IPS DF 4.7 (cell line): ENCODE measurements at regions not wholly inside any gene's neighbourhood (a gene's known extent, or its start where the extent isn't known, plus 50 kb on each side); places are given as distances from the start of the nearest gene placed in this dataset.
"Not testable (repeated sequence)": the region's sequence is repeated elsewhere in the genome, so short reads cannot be mapped to it uniquely, and the experiment has no call there.

Source experiments
- DNase-seq: peaks from one replicate; pipeline ENCODE4 v3.0.0-alpha.2; 2013; ENCODE audit warnings: low spot score; ENCODE audit errors: extremely low read depth

- DNase-seq: no peak
Observed at GRCh38 chr14:106776395-106776983, 1250.1 kb downstream of the TMEM121 start.

DNA sequence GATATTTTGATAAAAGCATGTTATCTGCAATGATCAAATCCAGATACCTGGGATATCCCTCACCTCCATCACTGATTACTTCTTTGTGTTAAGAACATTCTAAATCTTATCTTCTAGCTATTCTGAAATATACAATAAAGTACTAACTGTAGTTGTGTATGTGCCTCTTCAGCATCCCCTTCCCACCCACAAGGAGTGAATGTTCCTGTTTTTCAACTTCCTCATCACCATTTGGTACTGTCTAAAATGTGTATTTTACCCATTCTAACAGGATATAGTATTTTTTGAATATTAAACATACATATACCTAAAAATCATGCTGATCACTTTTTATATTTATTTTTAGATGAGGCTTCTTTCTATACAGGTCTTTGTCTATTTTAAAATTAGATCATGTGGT, 1252.6 kb downstream of the TMEM121 start:
- DNase-seq: no peak

DNA sequence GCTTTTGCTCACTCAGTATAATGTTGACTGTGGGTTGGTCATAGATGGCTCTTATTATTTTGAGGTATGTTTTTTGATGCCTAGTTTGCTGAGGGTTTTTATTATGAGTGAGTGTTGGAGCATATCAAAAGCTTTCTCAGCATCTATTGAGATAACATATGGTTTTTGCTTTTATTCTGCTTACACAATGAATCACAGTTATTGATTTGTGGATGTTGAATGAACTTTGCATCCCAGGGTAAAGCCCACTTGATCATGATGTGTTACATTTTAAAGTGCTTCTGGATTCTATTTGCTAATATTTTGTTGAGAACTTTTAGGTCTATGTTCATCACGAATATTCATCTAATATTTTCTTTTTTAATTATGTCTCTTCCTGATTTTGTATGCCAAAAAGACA, 1260.3 kb downstream of the TMEM121 start:
- DNase-seq: no peak

DNA sequence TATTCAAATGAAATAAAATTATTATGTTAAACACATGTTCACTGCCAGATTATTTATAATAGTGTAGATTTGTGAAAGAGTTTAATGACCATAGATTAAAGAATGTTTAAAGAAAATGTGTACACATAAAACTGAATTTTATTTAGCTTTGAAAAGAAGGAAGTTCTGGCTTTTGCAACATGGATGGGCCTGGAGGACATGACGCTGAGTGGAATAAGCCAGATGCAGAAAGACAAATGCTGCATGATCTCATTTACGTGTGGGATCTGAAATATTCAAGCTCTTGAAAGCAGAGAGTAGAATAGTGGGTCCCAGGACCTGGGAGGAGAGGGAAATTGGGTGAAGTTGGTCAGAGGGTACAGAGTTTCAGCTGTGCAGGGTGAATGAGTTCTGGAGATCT, 1261.2 kb downstream of the TMEM121 start:
- no peak for DNase-seq

DNA sequence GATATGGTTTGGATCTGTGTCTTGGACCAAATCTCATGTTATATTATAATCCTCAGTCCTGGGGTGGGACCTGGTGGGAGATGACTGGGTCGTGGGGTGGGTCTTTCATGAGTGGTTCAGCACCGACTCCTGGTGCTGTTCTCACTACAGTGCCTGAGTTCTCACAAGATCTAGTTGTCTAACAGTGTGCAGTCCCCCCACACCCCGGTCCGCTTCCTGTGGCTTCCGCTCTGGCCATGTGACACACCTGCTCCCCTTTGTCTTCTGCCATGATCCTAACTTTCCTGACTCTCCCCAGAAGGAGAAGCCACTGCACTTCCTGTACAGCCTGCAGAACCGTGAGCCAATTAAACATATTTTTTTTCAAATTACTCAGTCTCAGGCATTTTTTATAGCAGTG, 1262.2 kb downstream of the TMEM121 start:
- DNase-seq: no peak

DNA sequence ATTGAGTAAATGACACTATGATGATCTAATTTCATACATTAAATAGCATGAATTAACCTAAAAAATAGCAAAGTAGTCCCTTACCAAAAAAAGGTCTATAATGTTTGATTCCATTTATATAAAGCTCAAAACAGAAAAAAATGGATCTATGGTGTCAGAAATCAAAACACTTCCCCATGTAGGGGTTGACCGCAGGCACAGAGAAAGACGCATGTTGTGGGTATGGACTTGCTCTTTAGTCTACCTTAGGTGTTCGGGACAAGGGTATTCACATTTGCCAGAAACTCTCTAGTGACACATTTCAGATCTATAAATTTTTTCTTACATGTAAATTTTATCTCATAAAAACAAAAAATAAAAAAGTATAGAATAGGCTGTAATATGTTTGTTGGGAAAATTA, 1262.9 kb downstream of the TMEM121 start:
- no peak for DNase-seq

DNA sequence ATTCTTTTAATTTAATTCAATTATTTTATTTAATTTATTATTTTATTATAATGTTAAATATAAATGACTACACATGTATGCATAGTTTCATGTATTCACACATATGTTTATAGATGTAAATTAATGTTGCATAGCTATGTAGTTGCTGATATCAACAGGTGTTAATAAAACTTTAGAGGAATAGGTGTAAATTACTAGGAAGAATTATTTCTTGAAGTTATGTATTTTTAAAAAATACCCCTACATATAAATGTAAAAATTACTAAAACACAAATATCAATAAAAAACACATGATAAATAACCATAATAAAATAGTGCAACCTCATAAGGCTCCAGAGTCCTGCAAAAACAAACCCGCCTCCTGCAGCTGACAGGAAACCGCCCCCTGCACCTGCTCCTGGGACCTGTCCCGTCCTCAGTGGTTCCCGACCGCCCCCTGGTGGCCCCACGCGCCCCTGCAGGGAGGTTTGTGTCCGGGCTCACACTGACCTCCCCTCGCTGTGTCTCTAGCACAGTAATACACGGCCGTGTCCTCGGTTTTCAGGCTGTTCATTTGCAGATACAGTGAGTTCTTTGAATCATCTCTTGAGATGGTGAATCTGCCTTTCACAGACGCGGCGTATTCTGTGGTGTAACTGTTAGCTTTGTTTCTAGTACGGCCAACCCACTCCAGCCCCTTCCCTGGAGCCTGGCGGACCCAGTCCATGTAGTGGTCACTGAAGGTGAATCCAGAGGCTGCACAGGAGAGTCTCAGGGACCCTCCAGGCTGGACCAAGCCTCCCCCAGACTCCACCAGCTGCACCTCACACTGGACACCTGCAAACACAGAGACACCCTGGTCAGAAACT, 1264.0 kb downstream of the TMEM121 start:
- no peak for DNase-seq

DNA sequence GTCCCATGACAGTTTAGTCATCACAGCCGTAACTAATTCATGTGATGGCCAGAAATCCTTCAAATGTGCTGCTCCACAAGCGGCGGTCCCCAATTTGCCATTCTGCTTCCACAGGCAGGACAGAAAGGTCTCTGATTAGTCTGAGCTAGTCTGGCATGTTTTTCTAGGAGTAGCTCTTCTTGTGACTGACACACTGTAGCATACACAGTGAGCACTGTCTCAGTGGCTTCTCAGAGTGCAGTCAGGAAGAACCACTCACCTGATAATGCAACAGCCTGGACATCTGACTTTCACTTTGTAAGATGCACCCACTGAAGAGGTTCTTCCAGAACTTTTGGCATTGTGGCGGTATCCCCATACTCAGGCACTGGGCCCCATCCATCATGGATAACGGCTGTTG, 1266.2 kb downstream of the TMEM121 start:
- DNase-seq: no peak

DNA sequence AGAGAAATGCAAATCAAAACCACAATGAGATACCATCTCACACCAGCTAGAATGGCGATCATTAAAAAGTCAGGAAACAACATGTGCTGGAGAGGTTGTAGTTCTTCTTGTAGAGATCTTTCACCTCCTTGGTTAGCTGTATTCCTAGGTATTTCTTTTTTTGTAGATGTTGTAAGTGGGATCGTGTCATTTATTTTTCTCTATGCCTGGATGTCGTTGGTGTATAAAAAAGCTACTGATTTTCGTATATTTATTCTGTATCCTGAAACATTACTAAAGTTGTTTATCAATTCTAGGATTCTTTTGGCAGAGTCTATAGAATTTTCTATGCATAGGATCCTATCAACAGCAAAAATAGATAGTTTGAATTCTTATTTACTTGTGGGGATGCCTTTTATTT, 1271.8 kb downstream of the TMEM121 start:
- not testable (repeated sequence) for DNase-seq

GRCh38 chr14:106802413-106803364, 1276.3 kb downstream of the TMEM121 start:
- DNase-seq: no peak

DNA sequence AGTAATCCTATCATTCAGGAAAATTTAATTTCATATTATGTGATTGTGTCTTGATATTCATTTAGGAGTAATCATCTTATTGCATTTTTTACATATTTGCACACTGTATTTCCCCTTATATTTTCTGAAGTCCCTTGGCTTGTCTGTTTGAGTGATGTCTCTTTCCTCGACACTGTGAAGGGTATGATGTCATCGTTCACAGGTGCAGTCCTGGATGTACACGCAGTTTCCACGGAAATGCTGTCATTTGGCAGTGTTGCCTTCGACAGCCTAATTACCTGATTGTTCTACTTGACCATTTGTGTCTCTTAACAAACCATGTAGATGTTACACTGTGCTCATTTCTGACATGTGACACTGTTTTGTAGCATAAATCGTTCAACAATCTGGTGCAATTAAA, 1277.0 kb downstream of the TMEM121 start:
- no peak for DNase-seq

DNA sequence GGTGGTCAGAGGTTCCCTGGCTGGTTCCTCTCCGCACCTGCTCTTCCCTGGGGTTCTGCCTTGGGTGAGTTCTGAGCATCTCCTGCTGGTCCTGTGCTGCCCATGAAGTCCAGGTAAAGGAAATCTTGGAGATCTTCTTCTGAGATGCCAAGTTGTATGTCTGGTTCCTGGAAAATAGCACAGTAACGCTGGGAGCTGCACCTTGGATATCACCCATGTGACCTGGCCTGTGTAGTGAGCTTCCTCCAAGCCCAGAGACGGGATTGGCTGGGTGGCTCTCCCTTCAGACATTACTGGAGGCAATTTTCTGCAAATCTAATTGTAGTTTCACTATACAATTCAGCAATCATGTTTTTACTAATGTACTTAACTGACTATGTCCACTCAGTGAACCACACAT, 1281.1 kb downstream of the TMEM121 start:
- no peak for DNase-seq

- DNase-seq: no peak
Observed at GRCh38 chr14:106808458-106808857, 1282.1 kb downstream of the TMEM121 start.

DNA sequence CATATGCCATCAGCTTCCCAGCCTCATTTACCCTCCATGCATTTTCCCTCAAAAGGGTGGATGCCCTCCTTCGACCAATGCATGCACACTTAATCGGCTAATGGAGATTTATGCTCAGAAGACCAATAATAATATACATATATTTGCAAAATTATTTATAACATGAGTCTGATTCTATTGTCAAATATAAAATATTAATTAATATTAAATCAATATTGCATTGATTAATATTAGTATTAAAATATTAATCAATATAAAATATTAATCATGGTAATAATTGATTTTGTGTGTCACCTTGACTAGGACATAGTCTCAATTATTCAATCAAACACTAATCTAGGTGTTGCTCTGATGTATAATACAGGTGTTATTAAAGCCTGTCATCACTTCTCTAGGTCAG, 1282.5 kb downstream of the TMEM121 start:
- no peak for DNase-seq

DNA sequence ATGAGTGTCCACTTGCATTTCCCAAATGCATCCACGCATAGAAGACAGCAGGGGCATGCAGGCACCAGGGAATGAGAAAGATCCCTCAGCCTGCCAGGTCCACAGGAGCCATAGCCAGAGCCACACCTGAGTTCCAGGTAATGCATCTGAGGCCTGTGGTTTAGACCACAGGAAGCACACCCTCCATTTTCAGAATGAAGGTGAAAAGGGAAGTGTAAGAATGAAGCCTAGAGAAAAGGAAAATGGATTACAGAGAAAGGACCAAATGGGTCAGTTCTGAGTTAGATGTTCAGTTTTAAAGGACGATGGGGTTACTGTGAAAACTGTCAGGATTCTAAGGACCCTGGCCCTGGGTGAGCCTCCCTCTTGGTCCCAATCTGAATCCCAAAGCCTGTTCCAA, 1283.2 kb downstream of the TMEM121 start:
- no peak for DNase-seq

- not testable (repeated sequence) for DNase-seq
Observed at GRCh38 chr14:106810168-106810567, 1283.8 kb downstream of the TMEM121 start.

DNA sequence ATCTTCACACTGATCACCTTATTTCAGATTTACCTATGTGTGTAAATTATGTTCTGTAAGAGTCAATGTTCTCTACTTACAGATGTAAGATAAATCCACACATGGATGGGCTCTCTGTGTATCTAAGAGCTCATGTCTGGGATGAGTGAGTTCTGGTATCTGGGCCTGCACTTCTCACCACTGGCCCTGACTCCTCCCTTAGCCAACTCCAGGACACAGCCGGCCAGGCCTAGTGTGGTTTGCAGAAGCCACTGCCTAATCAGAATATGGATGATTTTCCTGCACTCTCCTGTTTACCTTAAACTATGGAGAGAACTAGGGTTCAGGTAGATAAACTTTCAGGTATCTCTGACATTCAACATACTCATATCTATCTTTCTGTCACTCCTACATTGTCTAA, 1284.8 kb downstream of the TMEM121 start:
- no peak for DNase-seq

DNA sequence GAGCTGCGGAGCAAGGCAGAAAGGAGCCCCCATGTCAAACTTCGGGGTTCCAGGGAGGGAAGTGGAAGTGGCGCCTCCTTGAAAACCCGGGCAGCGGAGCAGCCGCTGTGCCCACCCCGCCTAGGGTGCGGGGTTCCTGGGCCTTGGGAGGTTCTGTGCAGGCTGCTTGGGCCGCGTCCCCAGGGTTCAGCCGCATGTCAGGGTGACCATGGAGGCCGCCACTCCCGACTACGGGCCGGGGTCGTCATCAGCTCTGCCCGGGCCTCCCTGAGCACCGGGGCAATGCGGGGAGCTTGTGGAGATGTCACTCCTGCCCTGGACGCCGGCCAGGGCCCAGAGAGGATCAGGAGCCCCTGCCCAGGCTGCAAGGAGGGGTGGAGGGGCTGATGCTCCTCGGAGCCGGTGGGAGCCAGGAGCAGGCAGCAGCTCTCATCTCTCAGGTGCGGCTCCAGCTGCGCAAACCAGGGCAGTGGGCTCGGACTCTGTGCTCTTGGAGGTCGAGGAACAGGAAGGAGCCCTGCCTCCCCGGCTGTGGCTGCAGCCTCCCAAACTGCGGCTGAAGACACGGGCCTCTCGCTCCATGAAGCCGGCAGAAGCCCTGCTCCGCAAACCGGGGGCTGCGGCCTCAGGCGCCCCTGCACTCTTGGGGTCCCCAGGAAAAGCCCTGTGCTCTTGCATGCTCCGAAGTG, 1286.5 kb downstream of the TMEM121 start:
- no peak for DNase-seq

- DNase-seq: no peak
Observed at GRCh38 chr14:106813477-106813823, 1287.1 kb downstream of the TMEM121 start.

- no peak for DNase-seq
Observed at GRCh38 chr14:106820119-106820518, 1293.7 kb downstream of the TMEM121 start.

- no peak for DNase-seq
Observed at GRCh38 chr14:106821119-106821518, 1294.7 kb downstream of the TMEM121 start.
